ENCODE measurements at regions not wholly inside any gene's neighbourhood (a gene's known extent, or its start where the extent isn't known, plus 50 kb on each side); places are given as distances from the start of the nearest gene placed in this dataset.

DNA sequence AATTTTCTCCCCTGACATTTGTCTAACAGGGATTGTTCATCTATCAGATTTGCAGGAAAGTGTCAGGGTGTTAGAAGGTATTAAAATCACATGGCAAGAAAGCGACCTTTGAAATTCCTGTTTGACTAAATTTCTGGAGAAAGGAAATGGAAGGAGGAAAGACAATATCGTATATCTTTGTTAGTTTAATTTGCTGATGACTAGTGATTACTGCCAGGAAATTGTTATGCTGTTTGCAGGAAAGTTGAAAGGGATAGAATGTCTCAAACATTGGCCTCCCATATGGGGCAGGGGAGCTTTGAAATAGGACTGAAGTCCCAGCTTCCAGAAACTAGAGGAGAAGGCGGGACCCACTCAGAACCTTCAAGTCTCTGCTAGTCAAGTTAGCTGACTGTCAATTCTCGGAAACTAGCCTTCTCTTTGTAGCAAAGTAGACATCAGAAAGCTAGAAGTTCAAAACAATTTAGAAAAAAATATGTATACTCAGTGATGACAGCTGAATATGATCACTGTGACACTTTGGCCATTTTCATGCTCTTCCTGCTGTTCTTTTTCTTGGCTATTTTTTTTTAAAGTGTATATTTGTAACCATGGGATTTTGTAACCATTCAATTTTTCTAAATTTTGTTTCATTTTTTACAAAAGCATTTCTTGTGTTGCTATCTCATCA is 53.4 kb upstream of the RALGAPA2 start:
- intact Hi-C loops (cut with micrococcal nuclease; ENCODE audit: unreplicated experiment), result no loop called here
- ATAC-seq, result no peak
- CTCF ChIA-PET, result no interaction called here
- POLR2A ChIA-PET, result no interaction called here
- in situ Hi-C loops (cut with HindIII; ENCODE audit: low pct_unique_long_range_greater_than_20kb, low sequenced_read_pairs), result no loop called here
- BruUV-seq (replicated peaks), result no TSS peak
- no peak for DNase-seq (ENCODE audit: low read depth, low spot score)
- TF ChIP-seq, protein P1, sequence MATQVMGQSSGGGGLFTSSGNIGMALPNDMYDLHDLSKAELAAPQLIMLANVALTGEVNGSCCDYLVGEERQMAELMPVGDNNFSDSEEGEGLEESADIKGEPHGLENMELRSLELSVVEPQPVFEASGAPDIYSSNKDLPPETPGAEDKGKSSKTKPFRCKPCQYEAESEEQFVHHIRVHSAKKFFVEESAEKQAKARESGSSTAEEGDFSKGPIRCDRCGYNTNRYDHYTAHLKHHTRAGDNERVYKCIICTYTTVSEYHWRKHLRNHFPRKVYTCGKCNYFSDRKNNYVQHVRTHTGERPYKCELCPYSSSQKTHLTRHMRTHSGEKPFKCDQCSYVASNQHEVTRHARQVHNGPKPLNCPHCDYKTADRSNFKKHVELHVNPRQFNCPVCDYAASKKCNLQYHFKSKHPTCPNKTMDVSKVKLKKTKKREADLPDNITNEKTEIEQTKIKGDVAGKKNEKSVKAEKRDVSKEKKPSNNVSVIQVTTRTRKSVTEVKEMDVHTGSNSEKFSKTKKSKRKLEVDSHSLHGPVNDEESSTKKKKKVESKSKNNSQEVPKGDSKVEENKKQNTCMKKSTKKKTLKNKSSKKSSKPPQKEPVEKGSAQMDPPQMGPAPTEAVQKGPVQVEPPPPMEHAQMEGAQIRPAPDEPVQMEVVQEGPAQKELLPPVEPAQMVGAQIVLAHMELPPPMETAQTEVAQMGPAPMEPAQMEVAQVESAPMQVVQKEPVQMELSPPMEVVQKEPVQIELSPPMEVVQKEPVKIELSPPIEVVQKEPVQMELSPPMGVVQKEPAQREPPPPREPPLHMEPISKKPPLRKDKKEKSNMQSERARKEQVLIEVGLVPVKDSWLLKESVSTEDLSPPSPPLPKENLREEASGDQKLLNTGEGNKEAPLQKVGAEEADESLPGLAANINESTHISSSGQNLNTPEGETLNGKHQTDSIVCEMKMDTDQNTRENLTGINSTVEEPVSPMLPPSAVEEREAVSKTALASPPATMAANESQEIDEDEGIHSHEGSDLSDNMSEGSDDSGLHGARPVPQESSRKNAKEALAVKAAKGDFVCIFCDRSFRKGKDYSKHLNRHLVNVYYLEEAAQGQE (IDR thresholded peaks at IDR 0.05; ENCODE audit: insufficient read depth in 1 of 2, low read depth in 2 of 2, low read length in 1 of 2), result no peak
- TF ChIP-seq, protein P2, sequence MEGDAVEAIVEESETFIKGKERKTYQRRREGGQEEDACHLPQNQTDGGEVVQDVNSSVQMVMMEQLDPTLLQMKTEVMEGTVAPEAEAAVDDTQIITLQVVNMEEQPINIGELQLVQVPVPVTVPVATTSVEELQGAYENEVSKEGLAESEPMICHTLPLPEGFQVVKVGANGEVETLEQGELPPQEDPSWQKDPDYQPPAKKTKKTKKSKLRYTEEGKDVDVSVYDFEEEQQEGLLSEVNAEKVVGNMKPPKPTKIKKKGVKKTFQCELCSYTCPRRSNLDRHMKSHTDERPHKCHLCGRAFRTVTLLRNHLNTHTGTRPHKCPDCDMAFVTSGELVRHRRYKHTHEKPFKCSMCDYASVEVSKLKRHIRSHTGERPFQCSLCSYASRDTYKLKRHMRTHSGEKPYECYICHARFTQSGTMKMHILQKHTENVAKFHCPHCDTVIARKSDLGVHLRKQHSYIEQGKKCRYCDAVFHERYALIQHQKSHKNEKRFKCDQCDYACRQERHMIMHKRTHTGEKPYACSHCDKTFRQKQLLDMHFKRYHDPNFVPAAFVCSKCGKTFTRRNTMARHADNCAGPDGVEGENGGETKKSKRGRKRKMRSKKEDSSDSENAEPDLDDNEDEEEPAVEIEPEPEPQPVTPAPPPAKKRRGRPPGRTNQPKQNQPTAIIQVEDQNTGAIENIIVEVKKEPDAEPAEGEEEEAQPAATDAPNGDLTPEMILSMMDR (IDR thresholded peaks at IDR 0.05), result no peak
- TF ChIP-seq POLR2AphosphoS5 (IDR thresholded peaks at IDR 0.05; ENCODE audit: low read depth, low read length), result no peak
- TF ChIP-seq SIN3A (IDR thresholded peaks at IDR 0.05; ENCODE audit: borderline replicate concordance, insufficient read depth, low read depth, low read length), result no peak
- TF ChIP-seq TCF7L2 (IDR thresholded peaks at IDR 0.05; ENCODE audit: low read depth, low read length), result no peak
- H3K4me1 ChIP-seq (ENCODE audit: control insufficient read depth, insufficient read depth, low read length), result no peaks in the 10 kb centered on the region
- H3K36me3 ChIP-seq (ENCODE audit: control insufficient read depth, insufficient read depth, low read length), result no peaks in the 10 kb centered on the region
- no peak overlapping the region for H3K4me3 ChIP-seq (ENCODE audit: low read depth in 2 of 2, low read length in 2 of 2)
- H3K27ac ChIP-seq (ENCODE audit: low read length), result no peak overlapping the region
- no peaks in the 10 kb centered on the region for H3K27me3 ChIP-seq (ENCODE audit: control insufficient read depth, insufficient read depth, low read length)
- H3K9me3 ChIP-seq (ENCODE audit: control insufficient read depth, insufficient read depth, low read depth, low read length), result no peaks in the 10 kb centered on the region

DNA sequence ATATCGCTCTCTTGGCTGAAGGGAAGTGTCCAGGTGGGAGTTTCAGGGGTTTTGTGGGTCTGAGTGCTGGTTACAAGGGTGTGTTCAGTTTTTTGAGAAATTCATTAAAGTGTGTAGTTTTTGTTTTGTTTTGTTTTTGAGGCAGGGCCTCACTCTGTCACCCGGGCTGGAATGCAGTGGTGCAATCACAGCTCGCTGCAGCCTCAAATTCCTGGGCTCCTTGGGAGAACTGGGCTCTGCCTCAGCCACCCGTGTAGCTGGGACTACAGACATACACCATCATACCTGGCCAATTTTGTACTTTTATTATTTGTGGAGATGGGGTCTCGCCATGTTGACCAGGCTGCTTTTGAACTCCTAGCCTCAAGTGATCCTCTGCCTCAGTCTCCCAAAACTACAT is 51.2 kb upstream of the RALGAPA2 start:
- POLR2A ChIA-PET, result no interaction called here
- TF ChIP-seq POLR2AphosphoS5 (IDR thresholded peaks at IDR 0.05; ENCODE audit: low read depth, low read length) (no peak), SIN3A (IDR thresholded peaks at IDR 0.05; ENCODE audit: borderline replicate concordance, insufficient read depth, low read depth, low read length) (no peak), TCF7L2 (IDR thresholded peaks at IDR 0.05; ENCODE audit: low read depth, low read length) (no peak)
- TF ChIP-seq, protein P2 (IDR thresholded peaks at IDR 0.05), result no peak
- TF ChIP-seq, protein P1 (IDR thresholded peaks at IDR 0.05; ENCODE audit: insufficient read depth in 1 of 2, low read depth in 2 of 2, low read length in 1 of 2), result no peak
- no peaks in the 10 kb centered on the region for H3K9me3 ChIP-seq (ENCODE audit: control insufficient read depth, insufficient read depth, low read depth, low read length)
- no peak for ATAC-seq
- H3K27ac ChIP-seq (ENCODE audit: low read length), result no peak overlapping the region
- no TSS peak for BruUV-seq (replicated peaks)
- CTCF ChIA-PET, result no interaction called here
- H3K4me1 ChIP-seq (ENCODE audit: control insufficient read depth, insufficient read depth, low read length), result no peaks in the 10 kb centered on the region
- intact Hi-C loops (cut with micrococcal nuclease; ENCODE audit: unreplicated experiment) (no loop called here), in situ Hi-C loops (cut with HindIII; ENCODE audit: low pct_unique_long_range_greater_than_20kb, low sequenced_read_pairs) (no loop called here)
- H3K4me3 ChIP-seq (ENCODE audit: low read depth in 2 of 2, low read length in 2 of 2), result no peak overlapping the region
- no peaks in the 10 kb centered on the region for H3K27me3 ChIP-seq (ENCODE audit: control insufficient read depth, insufficient read depth, low read length)
- DNase-seq (ENCODE audit: low read depth, low spot score), result no peak
- H3K36me3 ChIP-seq (ENCODE audit: control insufficient read depth, insufficient read depth, low read length), result no peaks in the 10 kb centered on the region
